Ishikawa (cell line): ENCODE measurements at regions not wholly inside any gene's neighbourhood (a gene's known extent, or its start where the extent isn't known, plus 50 kb on each side); places are given as distances from the start of the nearest gene placed in this dataset.
A peak's percentile ranks its signal among the peaks of the same experiment; 100 is the strongest.

Experiments used
- CEBPB ChIP-seq: IDR thresholded peaks from 2 replicates; pipeline ENCODE4 v1.6.1; 2012
- CREB1 ChIP-seq: IDR thresholded peaks from 2 replicates; pipeline ENCODE4 v1.6.1; 2012; ENCODE audit warnings: low read depth
- EGR1 ChIP-seq: IDR thresholded peaks from 2 replicates; pipeline ENCODE4 v1.6.1; 2012
- EP300 ChIP-seq: IDR thresholded peaks from 2 replicates; pipeline ENCODE4 v1.6.1; 2012; ENCODE audit warnings: borderline replicate concordance
- FOXM1 ChIP-seq: IDR thresholded peaks from 2 replicates; pipeline ENCODE4 v1.6.1; 2012; ENCODE audit warnings: low read depth, borderline replicate concordance
- NFIC ChIP-seq: IDR thresholded peaks from 2 replicates; pipeline ENCODE4 v1.6.1; 2012
- RAD21 ChIP-seq: IDR thresholded peaks from 2 replicates; pipeline ENCODE4 v1.6.1; 2012; ENCODE audit warnings: low read depth
- TAF1 ChIP-seq: IDR thresholded peaks from 2 replicates; pipeline ENCODE4 v1.6.1; 2012; ENCODE audit warnings: low read depth, mild to moderate bottlenecking
- TCF12 ChIP-seq: IDR thresholded peaks from 2 replicates; pipeline ENCODE4 v1.6.1; 2012; ENCODE audit warnings: low read depth
- TEAD4 ChIP-seq: IDR thresholded peaks from 2 replicates; pipeline ENCODE4 v1.6.1; 2012
- YY1 ChIP-seq: IDR thresholded peaks from 2 replicates; pipeline ENCODE4 v1.6.1; 2012; ENCODE audit warnings: low read depth
- ZBTB7A ChIP-seq: IDR thresholded peaks from 2 replicates; pipeline ENCODE4 v1.6.1; 2012; ENCODE audit warnings: low read depth
- TF ChIP-seq, protein P1 (sequence below): IDR thresholded peaks from 2 replicates; pipeline ENCODE4 v1.6.1; 2012
- TF ChIP-seq, protein P2 (sequence below): IDR thresholded peaks from 2 replicates; pipeline ENCODE4 v1.6.1; 2012
- TF ChIP-seq, protein P3 (sequence below): IDR thresholded peaks from 2 replicates; pipeline ENCODE4 v1.6.1; 2012; ENCODE audit warnings: low read depth, mild to moderate bottlenecking

DNA sequence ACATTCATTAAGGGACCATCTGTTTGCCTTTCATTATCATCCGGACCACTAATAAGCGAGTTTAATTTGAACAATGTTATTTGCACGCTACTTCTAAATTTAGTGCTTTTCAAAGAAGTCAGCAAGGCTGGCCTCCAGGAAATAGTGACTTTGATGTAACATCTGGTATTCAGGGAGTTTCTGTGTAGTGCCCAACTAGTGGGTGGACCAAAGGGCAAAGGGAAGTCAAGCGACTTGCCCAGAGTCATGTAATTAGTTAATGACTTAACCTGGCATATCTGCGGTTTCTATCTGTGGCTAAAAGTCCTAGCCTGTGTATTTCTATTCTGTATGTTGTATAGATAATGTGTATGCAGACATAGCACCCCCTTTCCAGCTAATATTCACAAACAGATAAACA lies 56.3 kb upstream of the LCORL start:
- TF ChIP-seq ZBTB7A (no peak), EP300 (no peak), CREB1 (no peak), TAF1 (no peak), RAD21 (no peak), CEBPB (no peak), YY1 (no peak), TCF12 (no peak), EGR1 (no peak), TEAD4 (no peak), FOXM1 (no peak), NFIC (no peak)
- TF ChIP-seq, protein P1, sequence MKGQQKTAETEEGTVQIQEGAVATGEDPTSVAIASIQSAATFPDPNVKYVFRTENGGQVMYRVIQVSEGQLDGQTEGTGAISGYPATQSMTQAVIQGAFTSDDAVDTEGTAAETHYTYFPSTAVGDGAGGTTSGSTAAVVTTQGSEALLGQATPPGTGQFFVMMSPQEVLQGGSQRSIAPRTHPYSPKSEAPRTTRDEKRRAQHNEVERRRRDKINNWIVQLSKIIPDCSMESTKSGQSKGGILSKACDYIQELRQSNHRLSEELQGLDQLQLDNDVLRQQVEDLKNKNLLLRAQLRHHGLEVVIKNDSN = no peak
- TF ChIP-seq, protein P2, sequence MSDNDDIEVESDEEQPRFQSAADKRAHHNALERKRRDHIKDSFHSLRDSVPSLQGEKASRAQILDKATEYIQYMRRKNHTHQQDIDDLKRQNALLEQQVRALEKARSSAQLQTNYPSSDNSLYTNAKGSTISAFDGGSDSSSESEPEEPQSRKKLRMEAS = no peak
- TF ChIP-seq, protein P3, sequence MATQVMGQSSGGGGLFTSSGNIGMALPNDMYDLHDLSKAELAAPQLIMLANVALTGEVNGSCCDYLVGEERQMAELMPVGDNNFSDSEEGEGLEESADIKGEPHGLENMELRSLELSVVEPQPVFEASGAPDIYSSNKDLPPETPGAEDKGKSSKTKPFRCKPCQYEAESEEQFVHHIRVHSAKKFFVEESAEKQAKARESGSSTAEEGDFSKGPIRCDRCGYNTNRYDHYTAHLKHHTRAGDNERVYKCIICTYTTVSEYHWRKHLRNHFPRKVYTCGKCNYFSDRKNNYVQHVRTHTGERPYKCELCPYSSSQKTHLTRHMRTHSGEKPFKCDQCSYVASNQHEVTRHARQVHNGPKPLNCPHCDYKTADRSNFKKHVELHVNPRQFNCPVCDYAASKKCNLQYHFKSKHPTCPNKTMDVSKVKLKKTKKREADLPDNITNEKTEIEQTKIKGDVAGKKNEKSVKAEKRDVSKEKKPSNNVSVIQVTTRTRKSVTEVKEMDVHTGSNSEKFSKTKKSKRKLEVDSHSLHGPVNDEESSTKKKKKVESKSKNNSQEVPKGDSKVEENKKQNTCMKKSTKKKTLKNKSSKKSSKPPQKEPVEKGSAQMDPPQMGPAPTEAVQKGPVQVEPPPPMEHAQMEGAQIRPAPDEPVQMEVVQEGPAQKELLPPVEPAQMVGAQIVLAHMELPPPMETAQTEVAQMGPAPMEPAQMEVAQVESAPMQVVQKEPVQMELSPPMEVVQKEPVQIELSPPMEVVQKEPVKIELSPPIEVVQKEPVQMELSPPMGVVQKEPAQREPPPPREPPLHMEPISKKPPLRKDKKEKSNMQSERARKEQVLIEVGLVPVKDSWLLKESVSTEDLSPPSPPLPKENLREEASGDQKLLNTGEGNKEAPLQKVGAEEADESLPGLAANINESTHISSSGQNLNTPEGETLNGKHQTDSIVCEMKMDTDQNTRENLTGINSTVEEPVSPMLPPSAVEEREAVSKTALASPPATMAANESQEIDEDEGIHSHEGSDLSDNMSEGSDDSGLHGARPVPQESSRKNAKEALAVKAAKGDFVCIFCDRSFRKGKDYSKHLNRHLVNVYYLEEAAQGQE = no peak

DNA sequence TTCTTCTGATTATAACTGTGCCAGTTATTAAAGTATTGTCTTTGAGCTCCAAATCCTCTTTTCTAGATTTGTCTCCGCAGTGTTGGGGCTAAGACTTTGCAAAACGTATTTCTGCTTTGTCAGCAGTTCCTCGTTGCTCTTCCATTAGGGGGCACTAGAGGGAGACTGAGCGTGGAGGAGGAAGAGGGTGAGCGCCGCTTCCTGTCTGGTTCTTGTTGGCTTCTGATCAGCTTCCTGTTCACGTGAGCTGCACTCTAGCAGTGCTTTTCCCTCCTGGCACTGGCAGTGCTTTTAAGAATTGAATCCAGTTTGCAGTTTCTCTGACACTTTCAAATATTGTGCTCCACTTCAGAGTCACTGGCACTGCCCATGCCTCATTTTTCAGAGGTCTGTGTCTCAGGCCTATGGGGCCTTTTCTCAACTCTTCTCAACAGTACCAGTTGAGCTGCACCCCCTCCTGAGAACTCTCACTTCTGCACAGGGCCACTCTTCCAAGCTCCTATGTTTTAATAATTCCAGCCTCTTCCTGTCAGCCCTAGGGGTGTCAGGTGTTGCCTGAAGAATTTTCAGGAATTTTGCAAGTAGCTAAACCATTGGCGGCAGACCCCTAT lies 54.4 kb upstream of the LCORL start:
- TF ChIP-seq RAD21 = peak; percentile 36; the same call in 1 of the 2 replicates
- TF ChIP-seq CEBPB = no peak

DNA sequence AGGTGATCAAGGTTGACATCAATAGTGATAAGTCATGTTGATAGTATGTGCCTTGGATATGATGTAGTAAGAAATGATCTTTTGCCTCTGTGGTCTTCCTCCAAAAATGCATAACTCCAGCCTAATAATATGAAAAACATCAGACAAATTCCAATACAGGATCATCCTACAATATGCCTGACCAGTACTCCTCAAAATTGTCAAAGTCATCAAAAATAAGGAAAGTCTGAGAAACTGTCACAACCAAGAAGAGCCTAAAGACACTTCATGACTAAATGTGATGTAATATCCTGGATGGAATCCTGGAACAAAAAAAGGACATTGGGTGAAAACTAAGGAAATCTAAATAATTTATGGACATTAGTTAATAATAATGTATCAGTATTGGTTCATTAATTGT lies 50.3 kb upstream of the LCORL start:
- TF ChIP-seq CREB1 (no peak), TAF1 (no peak), EP300 (no peak), YY1 (no peak), EGR1 (no peak)
